ENCODE measurements at regions not wholly inside any gene's neighbourhood (a gene's known extent, or its start where the extent isn't known, plus 50 kb on each side); places are given as distances from the start of the nearest gene placed in this dataset.

DNA sequence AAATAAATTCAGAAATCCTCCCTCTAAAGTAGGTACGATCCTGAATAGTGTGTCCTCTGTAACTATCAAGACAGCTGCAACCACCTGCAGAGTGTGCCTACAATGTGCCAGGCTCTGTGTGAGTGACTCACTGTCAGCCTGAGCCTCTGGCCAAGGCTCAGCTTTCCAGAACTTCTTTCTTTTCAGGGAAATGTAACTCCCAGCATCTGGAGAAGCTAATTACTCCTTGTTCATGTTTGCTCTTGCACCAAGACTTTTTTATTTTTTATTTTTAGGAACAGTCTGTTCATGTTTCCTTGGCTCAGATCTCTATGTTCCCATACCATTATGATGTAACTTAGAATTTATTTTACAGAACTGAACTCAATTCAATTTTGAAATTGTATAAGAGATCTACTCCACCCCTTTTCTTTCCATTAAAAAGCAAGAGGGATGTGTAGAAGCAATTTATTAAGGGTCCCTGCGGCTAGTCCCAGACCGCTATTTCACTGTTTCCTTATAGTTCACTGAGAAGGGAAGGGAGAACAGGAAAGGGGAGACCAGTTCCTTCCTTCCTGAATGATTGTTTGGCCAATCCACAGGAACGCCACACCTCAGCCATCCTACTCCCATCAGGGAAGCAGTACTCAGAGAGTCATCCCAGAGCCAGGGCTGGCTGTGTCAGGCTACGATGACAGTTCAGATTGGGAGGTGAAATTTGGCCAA, 112.4 kb upstream of the ZNF648 start:
- Histone ChIP-seq H2BK15ac (ENCODE audit: low read depth, low read length) (no peak overlapping the region), H3K27me3 (ENCODE audit: insufficient read depth, low read length) (no peaks in the 10 kb centered on the region), H2AFZ (ENCODE audit: low read length) (no peak overlapping the region), H2BK5ac (ENCODE audit: insufficient read length, low read length) (no peak overlapping the region), H4K8ac (replicated peaks; ENCODE audit: insufficient read length, low read depth, low read length) (no peak overlapping the region), H3K18ac (ENCODE audit: insufficient read length, low read depth, low read length) (no peak overlapping the region), H4K91ac (ENCODE audit: insufficient read length, low read depth, low read length) (no peak overlapping the region), H3K79me1 (ENCODE audit: insufficient read depth, low read depth, low read length, poor library complexity, severe bottlenecking) (no peaks in the 10 kb centered on the region), H3K9me3 (ENCODE audit: control insufficient read depth, low read depth, low read length) (no peaks in the 10 kb centered on the region), H3K4ac (ENCODE audit: low read depth, low read length) (no peak overlapping the region), H3T11ph (ENCODE audit: low read length) (no peak overlapping the region), H2BK120ac (ENCODE audit: low read depth, low read length, poor library complexity, severe bottlenecking) (no peak overlapping the region), H3K4me1 (ENCODE audit: insufficient read depth, low read length) (peaks cover 3% of the 10 kb centered on the region; the same call in 1 of the 2 replicates), H4K5ac (ENCODE audit: insufficient read length, low read depth, low read length) (no peak overlapping the region), H2BK20ac (ENCODE audit: low read depth, low read length, poor library complexity, severe bottlenecking) (no peak overlapping the region), H3K56ac (ENCODE audit: insufficient read length, low read depth, low read length) (no peak overlapping the region), H3K4me2 (ENCODE audit: insufficient read depth, insufficient read length, low read length) (no peak overlapping the region), H3K27ac (ENCODE audit: insufficient read length, low read depth, low read length) (no peak overlapping the region), H3K23ac (ENCODE audit: insufficient read length, low read depth, low read length) (no peak overlapping the region), H4K20me1 (ENCODE audit: control insufficient read depth, insufficient read depth, insufficient read length) (no peaks in the 10 kb centered on the region), H3K14ac (ENCODE audit: insufficient read depth, low read length) (no peak overlapping the region), H2AK5ac (ENCODE audit: insufficient read length, low read length) (no peak overlapping the region), H3K23me2 (ENCODE audit: insufficient read length, low read depth, low read length, poor library complexity, severe bottlenecking) (no peaks in the 10 kb centered on the region), H2BK12ac (ENCODE audit: insufficient read length, low read depth, low read length) (no peak overlapping the region), H3K79me2 (ENCODE audit: insufficient read depth, low read length) (no peaks in the 10 kb centered on the region), H3K9ac (ENCODE audit: extremely low read depth, insufficient read length, low read length) (no peak overlapping the region)
- Mint-ChIP-seq H3K4me1 (peaks cover 9% of the 10 kb centered on the region in 2 experiments), H3K9me3 (no peaks in the 10 kb centered on the region), H3K36me3 (ENCODE audit: insufficient read depth in 1 of 3, low read depth in 3 of 3) (no peaks in the 10 kb centered on the region), H3K4me3 (no peak overlapping the region), H3K27ac (no peak overlapping the region), H3K27me3 (ENCODE audit: low read depth) (no peaks in the 10 kb centered on the region)
- TF ChIP-seq, protein P1, sequence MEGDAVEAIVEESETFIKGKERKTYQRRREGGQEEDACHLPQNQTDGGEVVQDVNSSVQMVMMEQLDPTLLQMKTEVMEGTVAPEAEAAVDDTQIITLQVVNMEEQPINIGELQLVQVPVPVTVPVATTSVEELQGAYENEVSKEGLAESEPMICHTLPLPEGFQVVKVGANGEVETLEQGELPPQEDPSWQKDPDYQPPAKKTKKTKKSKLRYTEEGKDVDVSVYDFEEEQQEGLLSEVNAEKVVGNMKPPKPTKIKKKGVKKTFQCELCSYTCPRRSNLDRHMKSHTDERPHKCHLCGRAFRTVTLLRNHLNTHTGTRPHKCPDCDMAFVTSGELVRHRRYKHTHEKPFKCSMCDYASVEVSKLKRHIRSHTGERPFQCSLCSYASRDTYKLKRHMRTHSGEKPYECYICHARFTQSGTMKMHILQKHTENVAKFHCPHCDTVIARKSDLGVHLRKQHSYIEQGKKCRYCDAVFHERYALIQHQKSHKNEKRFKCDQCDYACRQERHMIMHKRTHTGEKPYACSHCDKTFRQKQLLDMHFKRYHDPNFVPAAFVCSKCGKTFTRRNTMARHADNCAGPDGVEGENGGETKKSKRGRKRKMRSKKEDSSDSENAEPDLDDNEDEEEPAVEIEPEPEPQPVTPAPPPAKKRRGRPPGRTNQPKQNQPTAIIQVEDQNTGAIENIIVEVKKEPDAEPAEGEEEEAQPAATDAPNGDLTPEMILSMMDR (conservative IDR thresholded peaks at IDR 0.05), result no peak
- WGBS (ENCODE audit: extremely low coverage, insufficient read length, low lambda C conversion rate), result no CpG with 5 or more reads among the region's 5 CpGs
- DNase-seq, result no peak

Measured in H9 (cell line).